PFSK-1 (cell line): ENCODE measurements at regions not wholly inside any gene's neighbourhood (a gene's known extent, or its start where the extent isn't known, plus 50 kb on each side); places are given as distances from the start of the nearest gene placed in this dataset.

Source experiments
- FOXP2 ChIP-seq: optimal IDR thresholded peaks from 2 replicates; pipeline ENCODE3; 2011; ENCODE audit warnings: borderline replicate concordance, control low read depth, inconsistent platforms; ENCODE audit not compliant: insufficient read depth; ENCODE audit errors: extremely low read length, extremely low read depth
- POLR2AphosphoS5 ChIP-seq: IDR thresholded peaks from 2 replicates; pipeline ENCODE4 v1.6.1; 2012; ENCODE audit warnings: low read depth, mild to moderate bottlenecking, control low read depth, low read length, moderate library complexity
- REST ChIP-seq, 2 experiments: IDR thresholded peaks; 2 replicates each; pipeline versions ENCODE4 v1.6.1 to v1.8.0; 2011 to 2012; ENCODE audit warnings: low read depth in 2 of 2, low read length in 2 of 2, control low read depth in 1 of 2, inconsistent platforms in 1 of 2, mild to moderate bottlenecking in 1 of 2, moderate library complexity in 1 of 2; ENCODE audit not compliant: insufficient read depth in 1 of 2
- SIN3A ChIP-seq: IDR thresholded peaks from 2 replicates; pipeline ENCODE4 v1.6.1; 2012; ENCODE audit warnings: mild to moderate bottlenecking, low read length, moderate library complexity, borderline replicate concordance; ENCODE audit not compliant: insufficient read depth
- TAF1 ChIP-seq: IDR thresholded peaks from 2 replicates; pipeline ENCODE4 v1.6.1; 2012; ENCODE audit warnings: low read length, control low read depth, borderline replicate concordance; ENCODE audit not compliant: insufficient read depth

GRCh38 chr16:66103211-66103610 lies 263.3 kb upstream of the CDH5 start:
- TF ChIP-seq TAF1 (no peak), POLR2AphosphoS5 (no peak), SIN3A (no peak), FOXP2 (no peak), REST (IDR thresholded peaks at IDR 0.05; ENCODE audit: insufficient read depth in 1 of 2, low read depth in 2 of 2, low read length in 2 of 2) (no peak)

GRCh38 chr16:66099306-66099705 lies 267.2 kb upstream of the CDH5 start:
- no peak for TF ChIP-seq POLR2AphosphoS5
- TF ChIP-seq FOXP2, result no peak
- no peak for TF ChIP-seq TAF1
- no peak for TF ChIP-seq REST (IDR thresholded peaks at IDR 0.05; ENCODE audit: insufficient read depth in 1 of 2, low read depth in 2 of 2, low read length in 2 of 2)
- no peak for TF ChIP-seq SIN3A

GRCh38 chr16:66097751-66098150 lies 268.7 kb upstream of the CDH5 start:
- TF ChIP-seq REST (IDR thresholded peaks at IDR 0.05; ENCODE audit: insufficient read depth in 1 of 2, low read depth in 2 of 2, low read length in 2 of 2) (no peak), POLR2AphosphoS5 (no peak)

- TF ChIP-seq TAF1 (no peak), SIN3A (no peak), FOXP2 (no peak), REST (IDR thresholded peaks at IDR 0.05; ENCODE audit: insufficient read depth in 1 of 2, low read depth in 2 of 2, low read length in 2 of 2) (no peak), POLR2AphosphoS5 (no peak)
These were observed 270.8 kb upstream of the CDH5 start for GRCh38 chr16:66095676-66096075.

- no peak for TF ChIP-seq REST (IDR thresholded peaks at IDR 0.05; ENCODE audit: insufficient read depth in 1 of 2, low read depth in 2 of 2, low read length in 2 of 2)
- TF ChIP-seq TAF1, result no peak
- no peak for TF ChIP-seq POLR2AphosphoS5
- no peak for TF ChIP-seq SIN3A
- no peak for TF ChIP-seq FOXP2
These were observed 273.3 kb upstream of the CDH5 start for GRCh38 chr16:66093191-66093590.
